GM19455 (cell line): ENCODE measurements at regions not wholly inside any gene's neighbourhood (a gene's known extent, or its start where the extent isn't known, plus 50 kb on each side); places are given as distances from the start of the nearest gene placed in this dataset.
A peak's percentile ranks its signal among the peaks of the same experiment; 100 is the strongest.

Experiments used
- ATAC-seq: cut with Tn5 transposase; IDR thresholded peaks from one replicate; pipeline ENCODE4 v1.9.1; 2021; ENCODE audit not compliant: unreplicated experiment

DNA sequence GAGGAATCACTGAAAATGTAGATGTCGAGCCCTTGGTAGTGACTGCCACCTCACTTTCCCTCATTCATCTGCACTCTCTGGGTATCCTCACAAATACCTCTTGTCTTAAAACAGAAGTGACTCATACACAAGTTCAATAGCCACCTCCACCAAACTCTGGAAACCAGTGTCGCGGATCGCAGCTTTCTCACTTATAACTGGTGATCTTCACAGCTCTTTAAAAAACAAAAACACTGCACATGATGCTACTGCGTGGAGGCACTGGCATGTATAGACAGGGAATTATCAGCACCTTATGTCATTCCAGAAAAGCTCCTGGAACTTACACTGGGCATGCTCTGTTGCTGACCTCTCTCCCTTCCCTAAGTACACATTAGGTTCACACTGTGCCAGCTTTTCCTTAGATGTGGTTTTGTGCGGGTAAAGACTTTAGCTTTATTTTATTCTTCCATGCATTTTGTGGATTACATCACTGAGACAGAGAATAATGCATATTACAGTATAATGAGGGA is 425.5 kb upstream of the CADM1 start:
- ATAC-seq: peak; percentile 29

DNA sequence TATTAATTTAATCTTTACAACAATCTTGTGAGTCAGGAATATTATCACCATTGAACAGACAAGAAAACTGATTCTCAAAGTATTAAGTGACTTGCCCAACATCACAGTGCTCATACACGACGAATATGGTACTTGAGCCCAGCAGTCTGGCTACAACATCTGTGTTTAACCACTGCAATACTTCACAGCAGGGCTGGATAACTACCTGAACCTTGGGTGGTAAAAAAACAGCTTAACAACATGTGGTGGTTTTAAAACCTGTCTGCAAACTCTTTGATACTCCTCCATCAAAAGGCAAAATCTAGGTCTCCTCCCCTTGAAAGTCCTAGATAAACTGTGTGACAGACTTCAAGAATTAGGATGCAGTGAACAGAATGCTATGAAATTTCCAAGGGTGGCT is 424.6 kb upstream of the CADM1 start:
- no peak for ATAC-seq

DNA sequence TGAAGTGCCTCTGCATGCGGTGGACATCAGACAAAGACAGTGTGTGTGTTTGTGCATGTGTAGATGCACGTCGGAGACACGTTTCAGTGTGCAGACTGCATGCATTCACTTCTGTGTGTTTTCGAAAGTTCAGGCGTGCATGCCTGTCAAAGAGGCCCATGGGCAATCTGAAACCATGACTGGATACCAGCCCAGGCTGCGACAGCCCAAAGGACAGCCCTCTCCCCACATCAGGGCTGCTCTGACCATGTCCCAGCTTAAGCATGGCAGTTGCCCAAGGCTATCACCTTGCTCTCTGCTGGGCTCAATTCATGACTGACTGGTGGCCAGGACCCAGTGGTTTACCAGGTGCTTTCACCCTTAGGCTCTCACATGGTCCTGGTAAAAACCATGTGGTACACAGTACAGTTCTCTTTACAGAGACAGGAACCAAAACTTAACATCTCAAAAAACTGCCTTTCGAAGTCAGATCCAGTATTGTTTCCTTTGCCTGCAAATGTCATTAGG is 423.7 kb upstream of the CADM1 start:
- ATAC-seq: peak; percentile 51

DNA sequence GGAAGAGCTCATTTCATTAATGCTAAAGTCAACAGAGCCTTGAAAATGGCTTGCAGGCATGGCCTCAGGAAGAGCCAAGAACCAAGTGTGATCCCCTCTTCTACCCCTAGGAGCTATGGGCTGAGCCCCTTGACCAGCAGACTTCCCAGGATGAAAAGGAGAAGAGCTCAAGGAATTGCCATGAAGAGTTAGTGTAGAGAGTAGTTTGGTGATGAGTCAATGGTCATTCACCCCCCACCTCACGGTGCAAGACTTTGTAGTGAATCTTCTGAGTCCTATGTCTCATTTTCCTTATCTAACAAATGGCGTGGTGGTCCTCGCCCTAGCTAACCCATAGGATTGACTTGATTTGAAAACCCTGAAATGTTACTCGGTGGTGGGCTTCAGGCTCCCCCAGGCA is 422.4 kb upstream of the CADM1 start:
- ATAC-seq: no peak

DNA sequence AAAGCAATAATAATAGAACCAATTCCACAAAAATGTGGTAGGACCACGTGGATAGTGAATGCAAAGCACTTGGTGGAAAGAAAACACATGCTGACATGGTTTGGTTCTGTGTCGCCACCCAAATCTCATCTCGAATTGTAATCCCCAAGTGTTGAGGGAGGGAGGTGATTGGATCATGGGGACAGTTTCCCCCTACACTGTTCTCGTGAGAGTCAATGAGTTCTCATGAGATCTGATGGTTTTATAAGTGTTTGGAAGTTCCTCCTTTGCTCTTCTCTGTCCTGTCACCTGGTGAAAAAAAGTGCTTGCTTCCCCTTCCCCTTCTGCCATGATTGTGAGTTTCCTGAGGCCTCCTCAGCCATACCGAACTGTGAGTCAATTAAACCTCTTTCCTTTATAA is 421.9 kb upstream of the CADM1 start:
- ATAC-seq: no peak

DNA sequence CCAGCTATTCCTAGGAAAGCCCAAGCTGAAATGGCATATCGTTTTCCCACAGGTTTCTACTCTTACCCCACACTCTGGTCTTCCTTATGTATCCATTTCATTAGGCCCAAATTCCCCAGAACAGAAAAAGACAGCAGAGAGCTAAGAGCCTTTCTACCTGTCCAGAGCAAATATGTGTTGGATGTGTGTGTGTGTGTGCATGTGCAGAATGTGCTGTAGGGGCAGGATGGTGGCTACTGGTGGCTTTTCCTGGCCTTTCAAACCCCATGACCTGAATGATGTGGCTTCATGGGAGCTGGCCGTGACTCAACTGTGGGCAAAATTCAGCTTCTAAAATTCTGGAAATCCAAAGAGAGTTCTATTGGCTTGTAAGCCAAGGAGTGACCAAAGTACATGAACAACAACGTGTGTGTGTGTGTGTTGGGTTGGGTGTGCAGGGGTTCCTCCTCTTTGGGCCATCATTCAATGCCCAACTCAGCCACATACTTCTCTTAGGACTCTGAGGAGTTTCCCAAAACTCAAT is 421.4 kb upstream of the CADM1 start:
- no peak for ATAC-seq

DNA sequence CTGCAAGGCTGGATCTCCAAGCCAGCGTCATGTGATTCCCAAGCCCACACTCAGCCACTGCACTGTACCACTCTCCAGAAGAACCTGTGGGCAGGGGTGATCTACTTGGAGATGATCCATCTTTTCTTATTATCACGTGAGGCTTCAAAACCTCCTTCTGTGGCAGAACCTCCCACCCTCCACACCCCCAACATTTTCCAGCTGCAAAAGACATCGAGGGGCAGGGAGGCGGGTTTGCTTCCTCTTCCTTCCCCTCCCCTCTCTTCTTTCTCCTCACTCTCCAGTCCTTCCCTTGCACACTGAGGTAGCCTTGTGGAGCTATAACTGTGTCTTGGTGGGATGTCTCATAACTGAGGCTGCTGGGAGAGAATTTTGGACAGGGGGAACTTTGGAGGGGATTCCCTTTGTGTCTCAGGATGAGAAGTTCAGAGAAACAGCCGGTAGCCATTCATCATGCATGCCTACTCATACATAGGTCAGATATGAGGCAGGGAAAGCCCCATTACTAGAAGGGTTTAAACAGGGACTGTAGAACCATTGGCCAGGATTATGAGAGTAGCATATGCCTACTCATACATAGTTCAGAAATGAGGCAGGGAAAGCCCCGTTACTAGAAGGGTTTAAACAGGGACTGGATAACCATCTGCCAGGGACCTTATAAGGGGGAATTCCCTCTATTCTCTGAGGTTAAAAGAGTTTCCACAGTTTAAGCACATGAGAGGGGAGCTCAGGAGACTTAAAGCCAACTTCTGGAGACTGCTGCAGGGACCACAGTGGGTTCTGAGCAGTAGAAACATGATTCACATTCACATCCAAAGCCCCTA is 420.7 kb upstream of the CADM1 start:
- ATAC-seq: peak; percentile 68

DNA sequence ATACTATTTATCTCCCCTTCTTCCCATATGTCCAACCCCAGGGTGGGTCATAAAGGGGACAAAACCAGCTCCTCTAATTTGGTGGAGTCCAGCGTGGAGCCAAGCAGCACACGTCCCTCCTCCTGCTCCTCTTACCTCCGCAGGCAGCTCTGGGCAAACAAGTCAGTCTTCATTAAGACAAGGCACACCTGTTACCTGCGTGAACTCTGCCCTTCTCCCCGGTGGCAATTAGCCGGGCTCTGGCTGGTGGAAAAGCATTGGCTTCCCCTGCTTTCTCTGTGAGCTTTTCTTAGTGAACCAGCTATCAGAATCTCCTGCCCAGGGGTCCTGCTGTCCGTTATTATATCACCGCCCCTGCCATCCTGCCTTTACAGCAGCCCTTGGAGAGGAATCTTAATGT is 418.7 kb upstream of the CADM1 start:
- ATAC-seq: no peak

DNA sequence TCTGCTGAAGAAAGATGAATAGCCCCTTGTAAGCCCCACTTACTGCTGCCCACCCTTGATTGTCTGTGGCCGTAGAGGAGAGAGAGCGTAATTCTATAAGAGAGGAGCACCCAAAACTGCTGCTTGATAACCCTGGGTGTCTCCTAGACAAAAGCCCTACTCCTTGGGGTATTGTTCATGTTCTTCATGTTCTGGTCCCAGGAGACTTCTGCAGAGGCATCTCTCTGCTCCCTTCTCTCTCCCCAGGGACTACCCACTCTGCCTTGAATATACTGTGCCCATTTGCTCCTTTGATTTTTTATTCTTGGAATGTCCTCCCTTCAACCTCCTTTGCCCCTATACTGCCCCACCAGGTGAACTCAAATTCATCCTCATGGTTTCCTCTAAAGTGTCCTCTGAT is 417.8 kb upstream of the CADM1 start:
- no peak for ATAC-seq

DNA sequence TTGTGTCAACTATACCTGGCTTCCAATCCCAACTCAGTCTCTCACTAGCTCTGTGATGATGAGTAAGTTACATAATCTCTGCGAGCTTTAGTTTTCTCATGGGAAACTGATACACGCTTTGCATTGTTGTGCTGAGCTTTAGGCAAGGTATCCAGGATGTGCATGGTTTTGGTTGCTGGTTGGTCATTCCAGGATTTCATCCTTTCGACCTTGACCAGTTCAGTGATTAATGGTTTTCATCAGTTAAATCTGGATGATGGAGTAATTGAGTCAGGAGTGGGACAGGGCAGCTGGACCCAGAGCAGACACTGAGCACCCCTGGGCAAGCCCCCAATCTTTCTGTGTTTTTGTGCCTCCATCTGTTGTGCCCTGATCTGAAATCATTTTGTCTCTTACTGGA is 417.3 kb upstream of the CADM1 start:
- ATAC-seq: no peak

DNA sequence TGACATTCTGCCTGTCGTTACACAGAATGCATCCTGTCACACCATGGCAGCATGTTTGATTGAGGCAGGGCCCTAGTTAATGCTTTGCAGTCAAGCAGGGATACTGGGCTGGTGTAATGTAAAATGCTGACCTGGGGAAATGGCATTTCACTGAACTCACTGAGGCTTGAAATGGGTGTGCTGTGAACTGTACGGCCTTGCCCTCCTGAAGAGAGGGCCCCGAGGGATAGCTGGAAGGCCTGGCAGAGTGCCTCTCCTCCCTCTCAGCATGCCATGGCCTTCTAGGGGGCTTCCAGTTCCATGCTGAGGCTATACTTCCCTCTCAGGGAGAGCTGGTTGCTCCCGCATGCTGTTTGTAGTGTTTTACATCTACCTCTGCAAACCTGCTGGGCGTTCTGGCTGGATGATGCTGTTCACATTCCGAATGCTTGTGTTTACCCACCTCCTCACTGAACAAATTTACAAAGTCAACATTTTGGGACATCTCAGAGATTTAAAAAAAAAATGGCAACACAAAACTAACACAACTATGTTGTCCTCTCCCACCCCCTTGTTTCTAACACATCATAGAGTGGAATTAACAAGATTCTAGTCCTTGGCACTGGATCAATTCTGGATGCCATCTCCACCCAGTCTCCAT is 416.7 kb upstream of the CADM1 start:
- no peak for ATAC-seq

DNA sequence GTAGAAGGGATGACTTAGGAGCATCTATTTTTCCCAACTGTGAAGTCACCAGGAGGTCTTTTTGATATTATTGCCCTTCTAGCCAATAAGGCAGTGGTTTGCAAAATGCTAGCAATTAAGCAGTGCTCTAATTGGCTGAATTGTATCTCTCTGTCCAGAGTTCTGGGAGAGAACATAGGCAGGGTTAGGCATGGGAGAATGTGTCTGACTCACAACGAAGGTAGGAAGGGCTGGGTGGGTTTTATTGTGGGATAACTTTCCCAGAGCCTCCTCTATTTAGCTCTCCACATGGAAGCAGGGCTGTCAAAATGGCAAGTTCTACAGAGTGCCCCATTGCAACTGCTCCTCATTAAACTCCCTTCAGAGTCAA is 415.9 kb upstream of the CADM1 start:
- ATAC-seq: no peak

DNA sequence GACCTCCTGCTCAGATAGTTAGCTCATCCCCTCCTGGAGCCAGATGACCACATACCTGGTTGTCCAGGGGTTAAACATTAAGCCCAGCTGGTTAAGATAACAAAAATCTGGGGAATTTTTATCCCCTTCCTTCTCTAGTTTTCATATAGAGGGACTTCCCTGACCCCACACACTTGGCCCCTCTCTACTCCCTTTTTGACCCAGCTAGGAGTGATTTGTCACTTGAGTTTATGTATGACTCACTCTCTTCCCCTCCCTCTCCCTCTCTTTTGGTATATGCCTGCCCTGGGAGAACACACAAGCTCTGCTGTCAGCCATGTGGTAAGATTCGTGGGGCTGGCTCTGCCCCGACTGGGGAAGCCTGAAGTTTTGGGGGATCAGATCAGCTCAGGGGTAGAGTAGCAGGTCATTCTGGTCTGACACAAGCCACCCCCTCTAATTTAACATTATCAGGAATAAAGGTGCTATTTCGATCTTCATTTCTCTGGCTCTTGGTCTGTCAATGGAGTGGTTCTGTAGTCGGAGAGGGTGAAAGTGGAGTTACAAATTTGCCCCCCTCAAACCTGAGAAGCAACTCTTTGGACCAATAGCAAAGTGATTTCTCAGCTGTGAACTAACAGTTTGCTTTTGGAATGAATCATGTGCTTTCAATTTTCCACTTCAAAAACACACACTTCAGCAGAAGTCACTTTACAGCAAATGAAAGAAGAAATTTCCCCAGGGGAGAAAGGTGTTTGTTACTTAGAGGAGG is 415.3 kb upstream of the CADM1 start:
- ATAC-seq: no peak

DNA sequence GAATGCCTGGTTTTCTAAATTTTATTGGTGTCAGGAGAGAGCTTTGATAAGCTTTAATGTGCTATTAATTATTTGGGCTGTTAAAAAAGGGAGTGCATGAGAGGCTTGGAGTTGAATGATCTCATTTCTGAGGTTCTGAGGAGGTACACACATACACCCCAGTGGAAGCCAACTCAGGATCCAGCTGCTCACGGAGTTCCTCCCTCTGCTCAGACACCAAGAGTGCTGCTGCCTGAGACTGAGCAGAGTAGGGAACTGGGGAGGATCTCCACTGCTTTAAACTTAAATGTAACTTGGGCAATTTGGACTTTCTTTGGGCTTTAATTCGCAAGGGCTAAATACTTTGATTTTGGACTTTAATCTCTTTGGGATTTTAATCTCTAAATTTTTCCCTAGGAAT is 414.4 kb upstream of the CADM1 start:
- no peak for ATAC-seq

DNA sequence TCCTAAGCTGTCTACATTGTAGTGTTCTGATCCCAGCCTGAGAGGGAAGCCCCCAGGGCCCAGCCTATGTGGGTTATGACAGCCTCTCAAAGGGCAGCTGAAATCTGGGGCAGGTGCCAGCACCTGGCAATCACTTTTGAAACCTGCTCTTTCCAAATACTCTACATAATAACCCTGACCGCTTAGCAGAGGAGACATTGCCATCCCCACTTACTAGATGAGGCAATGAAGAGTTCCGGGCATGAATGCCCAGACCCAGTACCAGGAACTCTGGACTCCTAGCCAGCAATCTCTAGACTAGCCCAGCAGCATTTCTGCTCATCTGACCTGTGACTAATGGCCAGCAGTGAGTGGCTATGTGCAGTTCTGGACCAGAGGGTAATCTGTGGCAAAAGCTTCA is 412.4 kb upstream of the CADM1 start:
- ATAC-seq: no peak

DNA sequence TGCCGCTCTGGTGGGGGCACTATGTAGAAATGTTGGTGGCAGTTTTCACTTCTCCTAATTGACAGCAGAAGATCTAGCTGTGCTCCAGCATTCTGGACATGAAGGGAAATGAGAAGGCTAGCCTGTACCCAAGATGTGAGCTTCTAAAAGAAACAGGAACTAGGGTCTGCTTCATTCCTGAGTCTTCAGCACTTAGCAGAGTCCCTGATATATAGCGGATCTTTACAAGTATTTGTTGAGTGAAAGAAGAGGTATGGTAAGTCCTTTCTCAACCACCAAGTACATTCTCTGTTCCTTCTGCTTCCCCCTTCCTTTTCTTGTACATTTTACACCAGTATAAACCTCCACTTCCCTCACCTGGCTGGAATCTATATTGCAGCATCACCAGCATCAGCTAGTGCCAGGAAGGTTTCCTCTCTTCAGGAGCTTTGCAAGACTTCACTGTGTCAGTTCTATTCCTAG is 408.3 kb upstream of the CADM1 start:
- ATAC-seq: peak; percentile 70

DNA sequence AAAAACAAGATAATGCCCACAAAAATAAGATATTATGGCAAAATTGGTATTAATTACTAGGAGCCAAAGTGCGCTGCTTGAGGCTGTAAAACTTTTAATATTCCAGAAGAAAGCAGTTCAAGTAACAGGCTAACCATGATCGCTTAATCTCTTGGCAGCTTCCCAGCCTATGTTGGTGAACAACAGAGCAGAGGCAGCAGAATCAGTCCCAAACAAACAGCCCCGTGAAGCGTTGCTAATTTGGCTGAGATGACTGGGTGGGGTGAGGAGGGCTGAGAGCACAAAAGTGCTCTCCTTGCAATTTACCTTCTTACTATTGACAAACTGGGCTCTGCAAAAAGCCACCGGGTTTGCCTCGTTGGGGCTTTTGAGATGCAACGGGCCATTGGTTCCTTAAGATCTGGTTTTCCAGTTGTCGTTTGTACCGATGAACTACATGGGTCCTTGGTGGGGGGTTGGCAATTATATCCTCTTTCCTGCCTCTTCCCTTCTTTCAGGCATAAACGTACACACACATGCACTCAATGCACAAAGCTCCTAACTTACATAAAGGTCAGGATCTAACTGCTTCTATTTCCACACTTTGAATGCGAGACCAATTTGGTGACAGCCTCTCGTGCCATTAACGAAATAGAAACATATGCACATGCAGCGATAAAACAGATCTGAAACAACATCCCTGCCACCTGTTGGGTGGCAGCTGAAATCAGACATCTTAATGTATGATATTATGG is 407.6 kb upstream of the CADM1 start:
- no peak for ATAC-seq

DNA sequence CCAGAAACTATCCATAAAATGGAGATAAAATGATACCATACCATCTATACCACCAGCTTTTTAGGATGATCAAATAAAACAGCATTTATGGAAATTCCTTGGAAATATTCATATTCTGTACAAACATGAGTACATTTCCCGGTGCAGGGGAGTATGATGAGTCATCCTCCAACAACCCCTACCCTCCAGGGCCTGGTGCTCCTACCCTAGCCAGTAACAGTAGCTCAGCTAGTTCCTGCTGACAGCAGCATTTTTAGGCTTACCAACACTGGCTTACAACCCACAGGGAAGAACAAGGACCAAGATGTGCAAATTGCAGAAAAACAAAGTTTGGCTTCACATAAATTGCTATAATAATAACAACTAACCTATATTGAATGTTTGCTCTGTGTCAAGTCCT is 406.2 kb upstream of the CADM1 start:
- no peak for ATAC-seq

DNA sequence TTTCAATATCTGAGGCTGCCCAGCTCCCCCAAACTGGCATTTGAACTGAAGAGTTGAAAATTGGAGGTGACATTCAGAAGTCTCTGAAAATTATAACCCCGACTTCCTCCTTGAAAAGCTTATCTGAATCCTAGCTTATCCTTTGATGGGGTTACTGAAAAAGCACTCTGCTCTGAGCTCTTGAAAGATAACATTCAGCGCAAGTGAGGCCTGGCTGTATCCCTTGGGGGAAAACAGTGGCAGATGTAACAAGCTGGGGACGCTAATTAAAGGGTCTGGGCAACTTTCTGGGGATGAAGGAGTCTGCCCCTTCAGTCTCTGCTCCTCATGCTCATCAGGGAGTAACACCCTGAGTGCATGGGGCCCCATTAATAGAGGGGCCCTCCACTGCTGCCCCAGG is 402.0 kb upstream of the CADM1 start:
- ATAC-seq: no peak

DNA sequence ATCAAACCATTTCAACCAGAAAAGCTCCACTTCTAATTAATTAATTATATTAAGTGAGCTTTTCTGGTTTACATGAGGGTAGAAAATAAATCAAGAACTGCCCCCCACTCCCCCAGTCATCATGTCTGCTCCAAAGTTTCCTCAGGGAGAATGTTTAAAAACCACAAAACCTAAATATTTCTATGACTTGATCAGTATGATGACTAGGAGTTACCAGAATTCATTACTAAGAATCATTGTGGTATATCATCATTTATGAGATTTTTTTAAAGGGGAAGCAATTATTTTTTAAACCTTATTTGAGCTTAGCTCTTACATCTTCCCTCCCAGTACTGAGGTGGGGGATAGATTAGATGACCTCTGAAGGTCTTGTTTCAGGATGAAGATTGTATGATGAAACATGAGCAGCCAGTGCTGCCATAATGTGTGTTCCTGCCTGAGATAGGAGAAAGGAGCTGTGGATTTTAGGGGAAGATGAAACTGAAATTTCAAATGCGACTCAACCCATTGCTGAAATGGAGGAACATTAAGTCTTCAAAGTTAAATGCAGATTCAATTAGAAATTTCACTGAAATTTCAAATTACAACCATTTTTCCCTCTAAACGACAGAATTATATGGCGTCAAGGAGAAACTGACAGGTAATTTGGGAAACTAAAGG is 401.3 kb upstream of the CADM1 start:
- no peak for ATAC-seq
